Gastrocnemius medialis (tissue), 4 donors: ENCODE measurements at regions not wholly inside any gene's neighbourhood (a gene's known extent, or its start where the extent isn't known, plus 50 kb on each side); places are given as distances from the start of the nearest gene placed in this dataset.
A peak's percentile ranks its signal among the peaks of the same experiment; 100 is the strongest.

Experiments
- ATAC-seq, 2 donors: fragments of 150-250 bp; one replicate each; pipeline ENCODE4 v1.9.1; 2016
- DNase-seq, 2 donors: peaks; one replicate each; pipeline ENCODE4 v3.0.0-alpha.2; 2019
- H3K27ac ChIP-seq, 4 donors: fragments of 200-600 bp; sonication (generic); 1 replicate in 1 of 4; 2 replicates in 3 of 4; pipeline ENCODE4 v1.5.1; 2016 to 2018; ENCODE audit warnings: mild to moderate bottlenecking in 2 of 4, moderate library complexity in 1 of 4
- H3K27me3 ChIP-seq, 3 donors: fragments of 200-600 bp; sonication (generic) in 2 of 3; 1 replicate in 1 of 3; 2 replicates in 2 of 3; pipeline versions ENCODE4 v1.5.1 to v1.6.0; 2016 to 2019; ENCODE audit warnings: mild to moderate bottlenecking in 1 of 3, moderate library complexity in 1 of 3
- H3K36me3 ChIP-seq, 2 donors: fragments of 200-600 bp; sonication (generic) in 1 of 2; one replicate each; pipeline ENCODE4 v1.5.1; 2017 to 2018
- H3K4me1 ChIP-seq, 2 donors: fragments of 200-600 bp; sonication (generic) in 1 of 2; one replicate each; pipeline ENCODE4 v1.5.1; 2016 to 2017; ENCODE audit warnings: mild to moderate bottlenecking in 2 of 2
- H3K4me3 ChIP-seq, 4 donors: fragments of 200-600 bp; sonication (generic) in 3 of 4; 1 replicate in 1 of 4; 2 replicates in 3 of 4; pipeline ENCODE4 v1.5.1; 2016 to 2019; ENCODE audit warnings: mild to moderate bottlenecking in 2 of 4
- H3K9me3 ChIP-seq, 3 donors: fragments of 200-600 bp; sonication (generic) in 2 of 3; 1 replicate in 1 of 3; 2 replicates in 2 of 3; pipeline ENCODE4 v1.5.1; 2016 to 2019
- CTCF ChIP-seq, 5 experiments: fragments of 450-650 bp in 3 of 5; fragments of 200-600 bp in 2 of 5; sonication (generic) in 2 of 5; IDR thresholded peaks in 4 of 5; conservative IDR thresholded peaks in 1 of 5; 1 replicate in 4 of 5; 2 replicates in 1 of 5; pipeline ENCODE4 v1.5.1; 2016 to 2019; ENCODE audit warnings: antibody characterized with exemption in 5 of 5, mild to moderate bottlenecking in 3 of 5, moderate library complexity in 3 of 5
- POLR2A ChIP-seq, 2 donors: fragments of 450-650 bp; IDR thresholded peaks; one replicate each; pipeline ENCODE4 v1.6.1; 2017; ENCODE audit warnings: antibody characterized with exemption in 2 of 2, mild to moderate bottlenecking in 2 of 2, moderate library complexity in 2 of 2
- in situ Hi-C, 4 donors: fragments of 200-750 bp; cut with MboI; loops; one replicate each; pipeline versions ENCODE4 v1.15.0 to v1.8.0; 2017; ENCODE audit warnings: low sequenced_read_pairs in 4 of 4
- intact Hi-C: fragments of 100-400 bp; cut with DNase I; formaldehyde crosslinking; loops from one replicate; pipeline ENCODE4 v1.15.1; 2023; ENCODE audit warnings: low total_unique reads

GRCh38 chr3:22960105-22960984 lies 242.8 kb upstream of the UBE2E2 start:
- Histone ChIP-seq H3K27ac (no peak overlapping the region), H3K9me3 (no peaks in the 10 kb centered on the region), H3K36me3 (no peaks in the 10 kb centered on the region), H3K4me1 (peaks cover 4 to 7% of the 10 kb centered on the region in 2 donors), H3K4me3 (peak overlapping the region in 3 of 4 donors; percentile 23 to 33 (median 24)), H3K27me3 (no peaks in the 10 kb centered on the region)
- ATAC-seq (peak in 1 of 2 donors; percentile 47), DNase-seq (peak in 1 of 2 donors; percentile 20)
- peak; percentile 51 to 73 (median 65) for TF ChIP-seq CTCF (IDR thresholded peaks at IDR 0.05 in 4 of 5, conservative IDR thresholded peaks at IDR 0.05 in 1 of 5)
- TF ChIP-seq POLR2A (IDR thresholded peaks at IDR 0.05) = no peak
- intact Hi-C loops (loop anchor here (2.0 to 10.0 kb wide), 2 partner anchors 38 to 786 kb away; no protein-coding TSS in a partner anchor), in situ Hi-C loops (loop anchor here (10.0 to 25.0 kb wide), 2 partner anchors 396 to 398 kb away; no protein-coding TSS in a partner anchor)

- intact Hi-C loops = loop anchor here (10.0 kb wide), 1 partner anchor 787 kb away; no protein-coding TSS in a partner anchor
- Histone ChIP-seq H3K36me3 (no peaks in the 10 kb centered on the region), H3K4me3 (no peak overlapping the region), H3K9me3 (no peaks in the 10 kb centered on the region), H3K27me3 (no peaks in the 10 kb centered on the region), H3K27ac (no peak overlapping the region), H3K4me1 (peaks cover 4 to 7% of the 10 kb centered on the region in 2 donors)
- in situ Hi-C loops = loop anchor here (10.0 to 25.0 kb wide), 2 partner anchors 397 to 400 kb away; no protein-coding TSS in a partner anchor
- ATAC-seq = no peak
- DNase-seq = no peak
- TF ChIP-seq POLR2A (IDR thresholded peaks at IDR 0.05) (no peak), CTCF (IDR thresholded peaks at IDR 0.05 in 4 of 5, conservative IDR thresholded peaks at IDR 0.05 in 1 of 5) (no peak)
These were observed 240.9 kb upstream of the UBE2E2 start for GRCh38 chr3:22962244-22962643.

- no peak for DNase-seq
- no peak for TF ChIP-seq POLR2A (IDR thresholded peaks at IDR 0.05)
- TF ChIP-seq CTCF (IDR thresholded peaks at IDR 0.05 in 4 of 5, conservative IDR thresholded peaks at IDR 0.05 in 1 of 5) = no peak
- no peak for ATAC-seq
- no peaks in the 10 kb centered on the region for H3K27me3 ChIP-seq
- intact Hi-C loops (loop anchor here (10.0 kb wide), 1 partner anchor 792 kb away; no protein-coding TSS in a partner anchor), in situ Hi-C loops (loop anchor here (10.0 to 25.0 kb wide), 2 partner anchors 402 to 404 kb away; no protein-coding TSS in a partner anchor)
- H3K9me3 ChIP-seq = no peaks in the 10 kb centered on the region
- H3K36me3 ChIP-seq = no peaks in the 10 kb centered on the region
- no peaks in the 10 kb centered on the region for H3K4me1 ChIP-seq
- H3K4me3 ChIP-seq = no peak overlapping the region
- no peak overlapping the region for H3K27ac ChIP-seq
These were observed 236.8 kb upstream of the UBE2E2 start for GRCh38 chr3:22966349-22966748.

GRCh38 chr3:22969276-22969675 lies 233.9 kb upstream of the UBE2E2 start:
- in situ Hi-C loops (loop anchor here (10.0 to 25.0 kb wide), 2 partner anchors 404 to 407 kb away; no protein-coding TSS in a partner anchor), intact Hi-C loops (loop anchor here (10.0 kb wide), 1 partner anchor 794 kb away; no protein-coding TSS in a partner anchor)
- ATAC-seq (no peak), DNase-seq (no peak)
- no peak overlapping the region for H3K27ac ChIP-seq
- peaks cover 0 to 6% of the 10 kb centered on the region in 2 donors for H3K4me1 ChIP-seq
- H3K27me3 ChIP-seq = no peaks in the 10 kb centered on the region
- H3K9me3 ChIP-seq = no peaks in the 10 kb centered on the region
- TF ChIP-seq POLR2A (IDR thresholded peaks at IDR 0.05) (no peak), CTCF (IDR thresholded peaks at IDR 0.05 in 4 of 5, conservative IDR thresholded peaks at IDR 0.05 in 1 of 5) (no peak)
- H3K4me3 ChIP-seq = no peak overlapping the region
- H3K36me3 ChIP-seq = no peaks in the 10 kb centered on the region
